GM12878 (cell line): ENCODE measurements at regions not wholly inside any gene's neighbourhood (a gene's known extent, or its start where the extent isn't known, plus 50 kb on each side); places are given as distances from the start of the nearest gene placed in this dataset.

Source experiments
- ATAC-seq: fragments of 200-7000 bp; cut with Tn5 transposase; 3 replicates; pipeline ENCODE4 v1.9.1; 2020; ENCODE audit warnings: mild to moderate bottlenecking, moderate library complexity
- BruUV-seq: library from RNA; stranded (reverse); fragments of 400-500 nt; replicated peaks from 2 replicates; lab custom pipeline; 2021; lab: Mats Ljungman, UMichigan
- CTCF ChIA-PET: fragments of 300-600 bp; sonication (Branson Sonifier 250); formaldehyde crosslinking; extraction: SDS; loops from one replicate; lab custom pipeline; 2021; ENCODE audit warnings: inconsistent platforms; lab: Yijun Ruan, JAX
- POLR2A ChIA-PET: fragments of 350-600 bp; formaldehyde crosslinking; extraction: SDS; loops from one replicate; lab custom pipeline; 2021; ENCODE audit warnings: inconsistent platforms; lab: Charles Lee
- RAD21 ChIA-PET: fragments of 300-600 bp; sonication (Branson Sonifier 250); formaldehyde crosslinking; loops from one replicate; lab custom pipeline; 2023; ENCODE audit warnings: antibody characterized with exemption; ENCODE audit not compliant: unreplicated experiment; lab: Charles Lee
- SMC1A ChIA-PET: fragments of 300-600 bp; sonication (Branson Sonifier 250); formaldehyde crosslinking; loops from one replicate; lab custom pipeline; 2023; ENCODE audit not compliant: unreplicated experiment, uncharacterized antibody; lab: Charles Lee
- DNase-seq: peaks from one replicate; pipeline ENCODE4 v3.0.0-alpha.2; 2011; ENCODE audit warnings: low read depth, low spot score
- FAIRE-seq: peaks from 3 replicates; lab custom pipeline; 2011; peaks lifted over from hg19 to GRCh38; lab: Jason Lieb, UNC
- H2AFZ ChIP-seq: 2 replicates; pipeline ENCODE4 v1.6.0; 2011; ENCODE audit warnings: low read depth, low read length, control low read depth; ENCODE audit not compliant: control insufficient read depth
- H3K27ac ChIP-seq: 2 replicates; pipeline ENCODE4 v1.5.1; 2011; ENCODE audit warnings: control low read depth; ENCODE audit not compliant: control insufficient read depth, insufficient read depth
- H3K27me3 ChIP-seq, 2 experiments: replicated peaks in 1 of 2; 2 replicates each; pipeline versions ENCODE4 v1.6.0 to v1.6.1; 2011; ENCODE audit warnings: low read length in 1 of 2; ENCODE audit not compliant: control insufficient read depth in 2 of 2, insufficient read depth in 2 of 2
- H3K36me3 ChIP-seq, 2 experiments: 2 replicates each; pipeline ENCODE4 v1.5.1; 2011; ENCODE audit warnings: low read length in 1 of 2; ENCODE audit not compliant: control insufficient read depth in 2 of 2, insufficient read depth in 2 of 2
- H3K4me1 ChIP-seq: 2 replicates; pipeline ENCODE4 v1.6.1; 2011; ENCODE audit warnings: mild to moderate bottlenecking, low read length, moderate library complexity, mixed read lengths; ENCODE audit not compliant: control insufficient read depth, insufficient read depth
- H3K4me2 ChIP-seq: 2 replicates; pipeline ENCODE4 v1.6.0; 2011; ENCODE audit warnings: control low read depth; ENCODE audit not compliant: control insufficient read depth, insufficient read depth
- H3K4me3 ChIP-seq: fragments of 200-600 bp; sonication (generic); 2 replicates; pipeline ENCODE4 v1.5.1; 2016
- H3K79me2 ChIP-seq: 2 replicates; pipeline ENCODE4 v1.6.0; 2011; ENCODE audit warnings: low read length; ENCODE audit not compliant: control insufficient read depth, insufficient read depth
- H3K9ac ChIP-seq: 2 replicates; pipeline ENCODE4 v1.8.0; 2011; ENCODE audit warnings: low read length, control low read depth, mixed read lengths; ENCODE audit not compliant: control insufficient read depth, insufficient read depth
- H3K9me3 ChIP-seq: replicated peaks from 3 replicates; pipeline ENCODE4 v1.5.1; 2011; ENCODE audit warnings: mild to moderate bottlenecking, low read length; ENCODE audit not compliant: control insufficient read depth, insufficient read depth
- H4K20me1 ChIP-seq: 2 replicates; pipeline ENCODE4 v1.6.0; 2011; ENCODE audit not compliant: control insufficient read depth, insufficient read depth
- BCL11A ChIP-seq: IDR thresholded peaks from 2 replicates; pipeline ENCODE4 v1.6.1; 2011; ENCODE audit warnings: low read depth, low read length
- BRCA1 ChIP-seq: IDR thresholded peaks from 2 replicates; pipeline ENCODE4 v1.6.1; 2011; ENCODE audit warnings: low read depth, low read length, improper control_type of control experiment
- DPF2 ChIP-seq: fragments of 450-650 bp; IDR thresholded peaks from 2 replicates; pipeline ENCODE4 v1.6.1; 2017; ENCODE audit warnings: mild to moderate bottlenecking
- ETV6 ChIP-seq, 2 experiments: fragments of 450-650 bp in 1 of 2; IDR thresholded peaks in 1 of 2; conservative IDR thresholded peaks in 1 of 2; 2 replicates each; pipeline ENCODE4 v1.6.1; 2014; ENCODE audit warnings: antibody characterized with exemption in 1 of 2, borderline replicate concordance in 1 of 2, low read depth in 1 of 2, mild to moderate bottlenecking in 1 of 2, moderate library complexity in 1 of 2
- FOXM1 ChIP-seq: IDR thresholded peaks from 2 replicates; pipeline ENCODE4 v1.6.1; 2012; ENCODE audit warnings: low read depth, mild to moderate bottlenecking, inconsistent platforms, low read length, moderate library complexity
- HSF1 ChIP-seq: fragments of 150-350 bp; IDR thresholded peaks from 2 replicates; pipeline ENCODE4 v1.6.1; 2014; ENCODE audit warnings: mild to moderate bottlenecking, low read depth, low read length
- KLF5 ChIP-seq: fragments of 450-650 bp; IDR thresholded peaks from 2 replicates; pipeline ENCODE4 v1.6.1; 2014; ENCODE audit warnings: mild to moderate bottlenecking; ENCODE audit not compliant: partially characterized antibody
- MXI1 ChIP-seq: fragments of 150-350 bp; IDR thresholded peaks from 2 replicates; pipeline ENCODE4 v1.6.1; 2011; ENCODE audit warnings: low read depth, mild to moderate bottlenecking, inconsistent platforms, low read length, improper control_type of control experiment
- POU2F2 ChIP-seq: IDR thresholded peaks from 3 replicates; pipeline ENCODE4 v1.6.1; 2011; ENCODE audit warnings: low read depth, mild to moderate bottlenecking, low read length, borderline replicate concordance
- RBBP5 ChIP-seq: fragments of 200-600 bp; sonication (generic); conservative IDR thresholded peaks from 2 replicates; pipeline ENCODE4 v1.6.1; 2016
- REST ChIP-seq: IDR thresholded peaks from 2 replicates; pipeline ENCODE4 v1.6.1; 2012; ENCODE audit warnings: mild to moderate bottlenecking, low read depth, low read length
- SREBF1 ChIP-seq: IDR thresholded peaks from 2 replicates; pipeline ENCODE4 v1.6.1; 2012; ENCODE audit warnings: mild to moderate bottlenecking, low read length
- TCF7 ChIP-seq: IDR thresholded peaks from 2 replicates; pipeline ENCODE4 v1.6.1; 2014; ENCODE audit warnings: antibody characterized with exemption, borderline replicate concordance
- ZNF207 ChIP-seq: fragments of 450-650 bp; IDR thresholded peaks from 2 replicates; pipeline ENCODE4 v1.6.1; 2014; ENCODE audit warnings: antibody characterized with exemption, mild to moderate bottlenecking, borderline replicate concordance
- ZNF217 ChIP-seq: fragments of 450-650 bp; IDR thresholded peaks from 2 replicates; pipeline ENCODE4 v1.6.1; 2017; ENCODE audit warnings: antibody characterized with exemption, mild to moderate bottlenecking
- ZNF384 ChIP-seq: IDR thresholded peaks from 2 replicates; pipeline ENCODE4 v1.6.1; 2012; ENCODE audit warnings: low read depth, mild to moderate bottlenecking, low read length, improper control_type of control experiment, borderline replicate concordance
- WGBS: methylation state at CpG from one replicate; pipeline ENCODE4 v1.1.6; 2016; ENCODE audit warnings: low lambda C conversion rate; ENCODE audit not compliant: insufficient replicate concordance, insufficient coverage; ENCODE audit errors: missing lambda C conversion rate; 5-methylcytosine and 5-hydroxymethylcytosine counted together
- in situ Hi-C: fragments of 300-500 bp; cut with MboI; formaldehyde crosslinking; loops from 9 replicates; pipeline ENCODE4 v1.14.3; 2018; ENCODE audit warnings: mixed read lengths
- intact Hi-C: fragments of 100-400 bp; cut with micrococcal nuclease; formaldehyde crosslinking; loops from one replicate; pipeline ENCODE4 v1.14.2; 2022; ENCODE audit not compliant: unreplicated experiment

- FAIRE-seq (no peak), DNase-seq (no peak), ATAC-seq (no peak)
- H3K27me3 ChIP-seq = no peaks in the 10 kb centered on the region
- no peak overlapping the region for H3K9ac ChIP-seq
- H4K20me1 ChIP-seq = no peaks in the 10 kb centered on the region
- H3K36me3 ChIP-seq = no peaks in the 10 kb centered on the region
- SMC1A ChIA-PET = no interaction called here
- CTCF ChIA-PET = no interaction called here
- POLR2A ChIA-PET = no interaction called here
- no peak overlapping the region for H2AFZ ChIP-seq
- in situ Hi-C loops (no loop called here), intact Hi-C loops (no loop called here)
- H3K4me1 ChIP-seq = no peaks in the 10 kb centered on the region
- H3K79me2 ChIP-seq = no peaks in the 10 kb centered on the region
- RAD21 ChIA-PET = no interaction called here
- no peak overlapping the region for H3K27ac ChIP-seq
- no peak overlapping the region for H3K4me2 ChIP-seq
- H3K4me3 ChIP-seq = no peak overlapping the region
- WGBS = 17% methylated on average over 8 of the region's 8 CpGs
- TF ChIP-seq FOXM1 (no peak), BCL11A (no peak), DPF2 (no peak), RBBP5 (no peak), TCF7 (no peak), ZNF207 (no peak), ZNF217 (no peak), MXI1 (no peak), ETV6 (conservative IDR thresholded peaks at IDR 0.05 in 1 of 2, IDR thresholded peaks at IDR 0.05 in 1 of 2; ENCODE audit: borderline replicate concordance in 1 of 2, low read depth in 1 of 2) (no peak), REST (no peak), KLF5 (no peak), BRCA1 (no peak), HSF1 (no peak), SREBF1 (no peak), POU2F2 (no peak), ZNF384 (no peak)
- H3K9me3 ChIP-seq = no peaks in the 10 kb centered on the region
- BruUV-seq = no TSS peak
These were observed 330.1 kb downstream of the TDRD15 start for GRCh38 chr2:21453723-21454450.
